OCI-LY1 (cell line): ENCODE measurements at regions not wholly inside any gene's neighbourhood (a gene's known extent, or its start where the extent isn't known, plus 50 kb on each side); places are given as distances from the start of the nearest gene placed in this dataset.

Experiments
- H2AFZ ChIP-seq: fragments of 200-600 bp; sonication (generic), shearing (Covaris generic); 2 replicates; pipeline ENCODE4 v1.6.0; 2014; ENCODE audit warnings: antibody characterized with exemption, mild to moderate bottlenecking, low read length
- H3F3A ChIP-seq: fragments of 200-600 bp; sonication (generic), shearing (Covaris generic); 2 replicates; pipeline ENCODE4 v1.6.0; 2014; ENCODE audit warnings: mild to moderate bottlenecking, antibody characterized with exemption, low read length, moderate library complexity; ENCODE audit not compliant: insufficient read depth
- H3K27ac ChIP-seq: fragments of 200-600 bp; sonication (generic); 2 replicates; pipeline ENCODE4 v1.5.1; 2014; ENCODE audit warnings: low read length, mixed run types, mild to moderate bottlenecking, low read depth; ENCODE audit not compliant: poor library complexity, severe bottlenecking
- H3K27me3 ChIP-seq: fragments of 200-600 bp; sonication (generic); 2 replicates; pipeline ENCODE4 v1.6.0; 2014; ENCODE audit warnings: antibody characterized with exemption, mild to moderate bottlenecking, low read length, moderate library complexity; ENCODE audit not compliant: insufficient read depth
- H3K36me3 ChIP-seq: fragments of 200-600 bp; sonication (generic); 2 replicates; pipeline ENCODE4 v1.6.1; 2014; ENCODE audit warnings: mild to moderate bottlenecking, antibody characterized with exemption, low read length, moderate library complexity, mixed read lengths; ENCODE audit not compliant: insufficient read depth
- H3K4me1 ChIP-seq: fragments of 200-600 bp; sonication (generic); 2 replicates; pipeline ENCODE4 v1.5.1; 2014; ENCODE audit warnings: mild to moderate bottlenecking, low read length, moderate library complexity; ENCODE audit not compliant: insufficient read depth, severe bottlenecking
- H3K4me2 ChIP-seq: fragments of 200-600 bp; sonication (generic), shearing (Covaris generic); 2 replicates; pipeline ENCODE4 v1.6.1; 2014; ENCODE audit warnings: low read length
- H3K4me3 ChIP-seq: fragments of 200-600 bp; sonication (generic); 2 replicates; pipeline ENCODE4 v1.5.1; 2014; ENCODE audit warnings: low read length, low read depth, mild to moderate bottlenecking, mixed read lengths; ENCODE audit not compliant: poor library complexity, severe bottlenecking
- H3K79me2 ChIP-seq: fragments of 200-600 bp; shearing (Covaris generic); 2 replicates; pipeline ENCODE4 v1.6.1; 2016; ENCODE audit warnings: mixed run types, low read length, mixed read lengths; ENCODE audit not compliant: insufficient read depth
- H3K9ac ChIP-seq: fragments of 200-600 bp; sonication (generic), shearing (Covaris generic); 2 replicates; pipeline ENCODE4 v1.6.1; 2014; ENCODE audit warnings: mild to moderate bottlenecking, low read length, mixed read lengths
- H3K9me2 ChIP-seq: fragments of 200-600 bp; sonication (generic), shearing (Covaris generic); 2 replicates; pipeline ENCODE4 v1.6.1; 2014; ENCODE audit warnings: low read depth, mild to moderate bottlenecking, low read length, mixed read lengths
- H3K9me3 ChIP-seq: fragments of 200-600 bp; shearing (Covaris generic); 2 replicates; pipeline ENCODE4 v1.6.1; 2014; ENCODE audit warnings: low read length, mixed read lengths
- H4K20me1 ChIP-seq: fragments of 200-600 bp; sonication (generic), shearing (Covaris generic); 2 replicates; pipeline ENCODE4 v1.6.0; 2016; ENCODE audit warnings: mild to moderate bottlenecking, low read length; ENCODE audit not compliant: insufficient read depth
- EZH2 ChIP-seq: fragments of 200-600 bp; sonication (generic), shearing (Covaris generic); IDR thresholded peaks from 2 replicates; pipeline ENCODE4 v1.8.0; 2017; ENCODE audit warnings: borderline replicate concordance, mixed run types, mild to moderate bottlenecking, antibody characterized with exemption, low read length, moderate library complexity, mixed read lengths
- TF ChIP-seq, protein P1 (sequence below): fragments of 200-600 bp; sonication (generic), shearing (Covaris generic); IDR thresholded peaks from 2 replicates; pipeline ENCODE4 v1.5.1; 2017; ENCODE audit warnings: mild to moderate bottlenecking, antibody characterized with exemption, low read length, moderate library complexity, mixed read lengths

DNA sequence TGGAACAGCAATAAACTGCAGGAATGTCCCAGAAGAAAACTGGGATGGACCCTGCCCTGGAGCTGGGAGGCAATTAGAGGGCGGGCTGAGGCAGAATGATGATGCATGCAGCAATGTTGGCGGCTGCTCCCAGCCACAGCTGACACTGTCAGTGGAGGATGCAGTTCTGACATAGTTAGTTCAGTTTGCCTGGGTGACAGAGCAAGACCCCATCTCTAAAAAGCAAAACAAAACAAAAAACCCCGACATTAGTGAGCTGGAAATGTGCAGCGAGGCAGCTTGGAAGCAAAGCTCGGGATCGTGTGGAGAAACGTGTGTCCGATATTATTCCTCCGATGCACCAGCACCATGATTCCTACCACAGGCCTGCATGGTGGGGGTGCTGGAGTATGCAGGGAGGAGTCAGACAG is 110.1 kb upstream of the UQCRFS1 start:
- H3K36me3 ChIP-seq, result no peaks in the 10 kb centered on the region
- no peaks in the 10 kb centered on the region for H4K20me1 ChIP-seq
- no peak overlapping the region for H3K27ac ChIP-seq
- no peaks in the 10 kb centered on the region for H3K79me2 ChIP-seq
- H3K27me3 ChIP-seq, result no peaks in the 10 kb centered on the region; the same call in 1 of the 2 replicates
- H3K9me3 ChIP-seq, result no peaks in the 10 kb centered on the region
- TF ChIP-seq EZH2, result no peak
- TF ChIP-seq, protein P1, sequence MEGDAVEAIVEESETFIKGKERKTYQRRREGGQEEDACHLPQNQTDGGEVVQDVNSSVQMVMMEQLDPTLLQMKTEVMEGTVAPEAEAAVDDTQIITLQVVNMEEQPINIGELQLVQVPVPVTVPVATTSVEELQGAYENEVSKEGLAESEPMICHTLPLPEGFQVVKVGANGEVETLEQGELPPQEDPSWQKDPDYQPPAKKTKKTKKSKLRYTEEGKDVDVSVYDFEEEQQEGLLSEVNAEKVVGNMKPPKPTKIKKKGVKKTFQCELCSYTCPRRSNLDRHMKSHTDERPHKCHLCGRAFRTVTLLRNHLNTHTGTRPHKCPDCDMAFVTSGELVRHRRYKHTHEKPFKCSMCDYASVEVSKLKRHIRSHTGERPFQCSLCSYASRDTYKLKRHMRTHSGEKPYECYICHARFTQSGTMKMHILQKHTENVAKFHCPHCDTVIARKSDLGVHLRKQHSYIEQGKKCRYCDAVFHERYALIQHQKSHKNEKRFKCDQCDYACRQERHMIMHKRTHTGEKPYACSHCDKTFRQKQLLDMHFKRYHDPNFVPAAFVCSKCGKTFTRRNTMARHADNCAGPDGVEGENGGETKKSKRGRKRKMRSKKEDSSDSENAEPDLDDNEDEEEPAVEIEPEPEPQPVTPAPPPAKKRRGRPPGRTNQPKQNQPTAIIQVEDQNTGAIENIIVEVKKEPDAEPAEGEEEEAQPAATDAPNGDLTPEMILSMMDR, result no peak
- H3K4me2 ChIP-seq, result no peak overlapping the region
- H2AFZ ChIP-seq, result no peak overlapping the region
- H3K9ac ChIP-seq, result no peak overlapping the region
- peaks cover 5% of the 10 kb centered on the region for H3K4me1 ChIP-seq
- H3K4me3 ChIP-seq, result no peak overlapping the region
- H3F3A ChIP-seq, result no peaks in the 10 kb centered on the region
- no peaks in the 10 kb centered on the region for H3K9me2 ChIP-seq

DNA sequence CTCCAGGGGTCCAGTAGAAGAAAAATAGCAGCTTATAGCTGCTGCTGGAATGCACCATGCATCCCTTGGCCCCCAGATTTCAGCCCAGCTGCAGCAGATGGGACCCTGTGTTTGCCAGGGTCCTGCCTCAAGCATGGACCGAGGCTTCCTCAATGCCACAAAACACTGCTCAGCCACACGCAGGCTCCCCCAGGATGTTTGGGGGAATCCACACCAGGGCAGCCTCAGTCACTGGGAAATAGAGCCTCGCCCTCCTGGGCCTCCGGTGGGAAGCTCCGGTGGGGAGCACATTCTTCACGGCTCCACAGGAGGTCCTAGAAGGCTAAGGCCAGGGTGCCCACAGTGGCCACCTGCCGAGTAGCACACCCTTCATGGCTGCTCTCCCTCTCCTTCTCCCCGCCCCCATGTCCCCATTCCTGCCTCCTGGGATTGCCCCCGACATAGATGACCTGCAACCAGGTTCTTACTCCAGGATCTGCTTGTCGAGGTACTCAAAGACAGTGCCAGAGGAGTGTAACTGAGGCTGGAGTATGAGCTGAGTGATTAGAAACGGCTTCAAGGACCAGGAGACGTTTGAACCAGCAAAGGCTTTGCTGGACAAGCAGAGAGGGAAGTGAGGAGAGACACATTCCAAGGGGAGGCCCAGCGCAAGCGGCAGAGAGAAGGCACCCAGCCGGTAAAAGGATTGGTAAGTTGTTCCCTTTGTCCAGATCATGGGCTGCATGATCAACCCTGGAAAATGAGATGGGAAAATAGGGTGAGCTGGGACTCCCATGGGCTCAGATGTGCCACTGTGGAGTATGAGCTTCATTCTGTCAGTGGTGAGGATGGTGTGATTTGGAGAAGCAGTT is 110.7 kb upstream of the UQCRFS1 start:
- Histone ChIP-seq H3K4me3 (no peak overlapping the region), H3K36me3 (no peaks in the 10 kb centered on the region), H2AFZ (no peak overlapping the region), H3K79me2 (no peaks in the 10 kb centered on the region), H4K20me1 (no peaks in the 10 kb centered on the region), H3F3A (no peaks in the 10 kb centered on the region), H3K9me3 (no peaks in the 10 kb centered on the region), H3K9ac (no peak overlapping the region), H3K27ac (no peak overlapping the region), H3K4me1 (peaks cover 5% of the 10 kb centered on the region), H3K9me2 (no peaks in the 10 kb centered on the region), H3K4me2 (no peak overlapping the region), H3K27me3 (no peaks in the 10 kb centered on the region; the same call in 1 of the 2 replicates)
- TF ChIP-seq, protein P1, result no peak
- TF ChIP-seq EZH2, result no peak

DNA sequence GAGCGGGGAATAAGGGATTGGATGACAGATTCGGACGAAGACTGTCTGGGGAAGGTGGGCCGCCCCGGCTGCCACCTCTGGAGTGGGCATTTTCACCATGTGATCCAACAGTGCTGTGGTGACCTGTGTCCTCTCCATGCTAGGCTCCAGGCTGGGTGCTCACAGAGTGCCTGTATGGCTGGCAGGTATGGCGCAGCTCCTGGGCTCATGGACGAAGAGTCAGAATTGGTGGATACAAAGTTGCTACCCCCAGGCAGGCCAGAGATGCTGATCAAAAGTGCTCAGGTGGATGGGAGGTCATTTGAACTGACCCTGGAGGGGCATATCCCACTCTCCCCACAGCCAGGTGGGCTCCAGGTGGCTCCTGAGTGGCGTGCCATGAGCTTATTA is 111.3 kb upstream of the UQCRFS1 start:
- no peaks in the 10 kb centered on the region for H3K9me3 ChIP-seq
- H3K4me2 ChIP-seq, result no peak overlapping the region
- no peaks in the 10 kb centered on the region for H3K36me3 ChIP-seq
- no peaks in the 10 kb centered on the region for H4K20me1 ChIP-seq
- no peaks in the 10 kb centered on the region for H3K9me2 ChIP-seq
- H3K79me2 ChIP-seq, result no peaks in the 10 kb centered on the region
- H2AFZ ChIP-seq, result no peak overlapping the region
- no peaks in the 10 kb centered on the region for H3F3A ChIP-seq
- no peaks in the 10 kb centered on the region; the same call in 1 of the 2 replicates for H3K27me3 ChIP-seq
- H3K4me1 ChIP-seq, result peaks cover 5% of the 10 kb centered on the region
- TF ChIP-seq, protein P1, result no peak
- TF ChIP-seq EZH2, result no peak
- H3K27ac ChIP-seq, result no peak overlapping the region
- no peak overlapping the region for H3K4me3 ChIP-seq
- no peak overlapping the region for H3K9ac ChIP-seq
